ENCODE measurements at regions not wholly inside any gene's neighbourhood (a gene's known extent, or its start where the extent isn't known, plus 50 kb on each side); places are given as distances from the start of the nearest gene placed in this dataset.
A peak's percentile ranks its signal among the peaks of the same experiment; 100 is the strongest.

GRCh38 chr1:40921522-40921921 lies 58.0 kb upstream of the CTPS1 start (continued):
- TF ChIP-seq, protein P1, sequence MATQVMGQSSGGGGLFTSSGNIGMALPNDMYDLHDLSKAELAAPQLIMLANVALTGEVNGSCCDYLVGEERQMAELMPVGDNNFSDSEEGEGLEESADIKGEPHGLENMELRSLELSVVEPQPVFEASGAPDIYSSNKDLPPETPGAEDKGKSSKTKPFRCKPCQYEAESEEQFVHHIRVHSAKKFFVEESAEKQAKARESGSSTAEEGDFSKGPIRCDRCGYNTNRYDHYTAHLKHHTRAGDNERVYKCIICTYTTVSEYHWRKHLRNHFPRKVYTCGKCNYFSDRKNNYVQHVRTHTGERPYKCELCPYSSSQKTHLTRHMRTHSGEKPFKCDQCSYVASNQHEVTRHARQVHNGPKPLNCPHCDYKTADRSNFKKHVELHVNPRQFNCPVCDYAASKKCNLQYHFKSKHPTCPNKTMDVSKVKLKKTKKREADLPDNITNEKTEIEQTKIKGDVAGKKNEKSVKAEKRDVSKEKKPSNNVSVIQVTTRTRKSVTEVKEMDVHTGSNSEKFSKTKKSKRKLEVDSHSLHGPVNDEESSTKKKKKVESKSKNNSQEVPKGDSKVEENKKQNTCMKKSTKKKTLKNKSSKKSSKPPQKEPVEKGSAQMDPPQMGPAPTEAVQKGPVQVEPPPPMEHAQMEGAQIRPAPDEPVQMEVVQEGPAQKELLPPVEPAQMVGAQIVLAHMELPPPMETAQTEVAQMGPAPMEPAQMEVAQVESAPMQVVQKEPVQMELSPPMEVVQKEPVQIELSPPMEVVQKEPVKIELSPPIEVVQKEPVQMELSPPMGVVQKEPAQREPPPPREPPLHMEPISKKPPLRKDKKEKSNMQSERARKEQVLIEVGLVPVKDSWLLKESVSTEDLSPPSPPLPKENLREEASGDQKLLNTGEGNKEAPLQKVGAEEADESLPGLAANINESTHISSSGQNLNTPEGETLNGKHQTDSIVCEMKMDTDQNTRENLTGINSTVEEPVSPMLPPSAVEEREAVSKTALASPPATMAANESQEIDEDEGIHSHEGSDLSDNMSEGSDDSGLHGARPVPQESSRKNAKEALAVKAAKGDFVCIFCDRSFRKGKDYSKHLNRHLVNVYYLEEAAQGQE (IDR thresholded peaks at IDR 0.05; ENCODE audit: low read depth), result no peak
- TF ChIP-seq POLR2A (IDR thresholded peaks at IDR 0.05; ENCODE audit: borderline replicate concordance, extremely low read depth, insufficient read depth, insufficient read length) (no peak), SP1 (IDR thresholded peaks at IDR 0.05; ENCODE audit: low read depth) (no peak), CBX3 (IDR thresholded peaks at IDR 0.05; ENCODE audit: low read depth) (no peak), POLR2AphosphoS5 (IDR thresholded peaks at IDR 0.05; ENCODE audit: low read depth, low read length) (no peak), TCF7L2 (IDR thresholded peaks at IDR 0.05; ENCODE audit: borderline replicate concordance, extremely low read depth, insufficient read depth, insufficient read length) (no peak), ATF3 (IDR thresholded peaks at IDR 0.05) (no peak), ZNF274 (IDR thresholded peaks at IDR 0.05; ENCODE audit: low read depth, low read length) (no peak), SIN3A (IDR thresholded peaks at IDR 0.05; ENCODE audit: low read depth) (no peak), EGR1 (IDR thresholded peaks at IDR 0.05; ENCODE audit: low read depth) (no peak)

- ATAC-seq (no peak), DNase-seq (ENCODE audit: low read depth, low spot score) (no peak)
- TF ChIP-seq CBX3 (IDR thresholded peaks at IDR 0.05; ENCODE audit: low read depth) (peak; percentile 50; the same call in 1 of the 2 replicates), ZNF274 (IDR thresholded peaks at IDR 0.05; ENCODE audit: low read depth, low read length) (no peak), JUND (IDR thresholded peaks at IDR 0.05) (no peak), TCF7L2 (IDR thresholded peaks at IDR 0.05; ENCODE audit: borderline replicate concordance, extremely low read depth, insufficient read depth, insufficient read length) (no peak), RAD21 (IDR thresholded peaks at IDR 0.05; ENCODE audit: low read depth) (no peak)
- TF ChIP-seq, protein P2, sequence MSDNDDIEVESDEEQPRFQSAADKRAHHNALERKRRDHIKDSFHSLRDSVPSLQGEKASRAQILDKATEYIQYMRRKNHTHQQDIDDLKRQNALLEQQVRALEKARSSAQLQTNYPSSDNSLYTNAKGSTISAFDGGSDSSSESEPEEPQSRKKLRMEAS (IDR thresholded peaks at IDR 0.05), result 0 out of 2 replicates have a peak, but pooled peaks have one; percentile 13
- Histone ChIP-seq H3K79me2 (ENCODE audit: insufficient read depth, low read length) (no peaks in the 10 kb centered on the region), H3K4me1 (ENCODE audit: control insufficient read depth in 1 of 2, insufficient read depth in 2 of 2, low read length in 2 of 2) (peaks cover 17 to 35% of the 10 kb centered on the region in 2 experiments; a peak in 3 of 4 replicates), H3K9ac (ENCODE audit: low read length) (no peak overlapping the region), H3K36me3 (ENCODE audit: control insufficient read depth in 1 of 2, insufficient read depth in 2 of 2, low read length in 2 of 2) (no peaks in the 10 kb centered on the region), H3K9me2 (ENCODE audit: insufficient read depth) (no peaks in the 10 kb centered on the region), H2AFZ (ENCODE audit: low read depth, low read length, poor library complexity, severe bottlenecking) (no peak overlapping the region), H3K4me2 (ENCODE audit: low read length) (no peak overlapping the region), H4K20me1 (ENCODE audit: insufficient read depth) (no peaks in the 10 kb centered on the region), H3K27me3 (ENCODE audit: insufficient read depth, low read length) (no peaks in the 10 kb centered on the region), H3K9me3 (ENCODE audit: control insufficient read depth in 1 of 2, insufficient read depth in 1 of 2, low read depth in 1 of 2, low read length in 2 of 2) (no peaks in the 10 kb centered on the region), H3K27ac (ENCODE audit: low read depth, low read length) (no peak overlapping the region), H3K4me3 (replicated peaks in 1 of 2; ENCODE audit: low read depth in 1 of 2, low read length in 2 of 2) (no peak overlapping the region)
- BruUV-seq (replicated peaks), result no TSS peak
- intact Hi-C loops (cut with micrococcal nuclease), result loop anchor here (1.0 kb wide), 1 partner anchor 13 kb away; no protein-coding TSS in a partner anchor
- ChIA-PET POLR2A (interaction anchor here (0.5 kb wide), 1 partner anchor 44 kb away, joined by 8 read pairs; no protein-coding TSS in a partner anchor), CTCF (no interaction called here), RAD21 (ENCODE audit: low non-redundant PET in 1 of 2, low total read pairs in 2 of 2, uncharacterized antibody in 2 of 2, unreplicated experiment in 2 of 2) (no interaction called here)
Observed at GRCh38 chr1:40921981-40922677, 57.4 kb upstream of the CTPS1 start.
